Neural cell (in vitro differentiated cells): ENCODE measurements at regions not wholly inside any gene's neighbourhood (a gene's known extent, or its start where the extent isn't known, plus 50 kb on each side); places are given as distances from the start of the nearest gene placed in this dataset.

ENCODE experiments used
- EZH2 ChIP-seq: fragments of 200-600, 300-800 bp; shearing (Covaris generic), sonication (generic); IDR thresholded peaks from 2 replicates; pipeline ENCODE4 v1.6.1; 2014; ENCODE audit warnings: antibody characterized with exemption, low read length, borderline replicate concordance, mild to moderate bottlenecking; ENCODE audit not compliant: insufficient read depth, poor library complexity, severe bottlenecking
- POLR2AphosphoS5 ChIP-seq: IDR thresholded peaks from 2 replicates; pipeline ENCODE4 v1.6.1; 2012
- RAD21 ChIP-seq: fragments of 450-650 bp; conservative IDR thresholded peaks from 2 replicates; pipeline ENCODE4 v1.6.1; 2014; ENCODE audit warnings: antibody characterized with exemption, mild to moderate bottlenecking, moderate library complexity
- TF ChIP-seq, protein P1 (sequence below): fragments of 450-650 bp; IDR thresholded peaks from 2 replicates; pipeline ENCODE4 v1.5.1; 2014; ENCODE audit warnings: antibody characterized with exemption, mild to moderate bottlenecking, moderate library complexity; ENCODE audit not compliant: poor library complexity, severe bottlenecking

DNA sequence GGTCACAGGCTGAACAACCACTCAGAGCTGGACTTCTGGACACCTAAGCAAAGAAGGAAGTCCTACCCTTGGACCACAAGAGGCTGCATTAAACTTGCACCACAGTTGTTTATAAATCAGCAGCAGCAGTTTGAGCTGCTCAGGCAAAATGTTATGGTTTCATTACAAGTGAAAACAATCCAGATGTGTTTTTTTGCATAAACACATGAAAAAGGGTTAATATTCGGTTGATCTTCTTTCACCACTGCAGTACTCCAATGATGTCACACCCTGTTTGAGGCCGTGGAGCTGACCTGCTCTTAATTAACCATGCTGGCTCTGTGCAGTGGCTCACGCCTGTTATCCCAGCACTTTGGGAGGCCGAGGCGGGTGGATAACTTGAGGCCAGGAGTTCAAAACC lies 490.8 kb upstream of the CELF2 start:
- TF ChIP-seq POLR2AphosphoS5, result no peak
- TF ChIP-seq, protein P1, sequence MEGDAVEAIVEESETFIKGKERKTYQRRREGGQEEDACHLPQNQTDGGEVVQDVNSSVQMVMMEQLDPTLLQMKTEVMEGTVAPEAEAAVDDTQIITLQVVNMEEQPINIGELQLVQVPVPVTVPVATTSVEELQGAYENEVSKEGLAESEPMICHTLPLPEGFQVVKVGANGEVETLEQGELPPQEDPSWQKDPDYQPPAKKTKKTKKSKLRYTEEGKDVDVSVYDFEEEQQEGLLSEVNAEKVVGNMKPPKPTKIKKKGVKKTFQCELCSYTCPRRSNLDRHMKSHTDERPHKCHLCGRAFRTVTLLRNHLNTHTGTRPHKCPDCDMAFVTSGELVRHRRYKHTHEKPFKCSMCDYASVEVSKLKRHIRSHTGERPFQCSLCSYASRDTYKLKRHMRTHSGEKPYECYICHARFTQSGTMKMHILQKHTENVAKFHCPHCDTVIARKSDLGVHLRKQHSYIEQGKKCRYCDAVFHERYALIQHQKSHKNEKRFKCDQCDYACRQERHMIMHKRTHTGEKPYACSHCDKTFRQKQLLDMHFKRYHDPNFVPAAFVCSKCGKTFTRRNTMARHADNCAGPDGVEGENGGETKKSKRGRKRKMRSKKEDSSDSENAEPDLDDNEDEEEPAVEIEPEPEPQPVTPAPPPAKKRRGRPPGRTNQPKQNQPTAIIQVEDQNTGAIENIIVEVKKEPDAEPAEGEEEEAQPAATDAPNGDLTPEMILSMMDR, result no peak
- no peak for TF ChIP-seq RAD21
- no peak for TF ChIP-seq EZH2
